ENCODE measurements at regions not wholly inside any gene's neighbourhood (a gene's known extent, or its start where the extent isn't known, plus 50 kb on each side); places are given as distances from the start of the nearest gene placed in this dataset.

DNA sequence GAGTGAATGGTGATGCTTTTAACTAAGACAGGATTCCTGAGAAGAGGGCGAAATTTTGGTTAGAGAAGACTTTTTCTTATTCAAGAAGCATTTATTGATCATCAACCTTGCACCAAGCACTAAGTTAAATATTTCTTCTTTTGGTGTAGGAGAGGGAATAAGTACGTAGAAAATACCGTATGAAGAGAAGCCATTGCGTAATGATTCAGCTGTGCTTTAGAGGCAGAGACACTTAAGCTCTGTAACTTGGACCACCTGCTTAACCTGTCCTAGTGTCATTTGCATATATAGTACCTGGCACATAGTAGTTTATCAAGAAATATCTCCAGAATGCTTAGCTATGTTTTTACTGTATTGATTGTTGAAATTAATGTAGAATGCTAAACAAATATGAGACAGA lies 430.9 kb upstream of the ZNF608 start:
- H3K9me3 ChIP-seq (ENCODE audit: control insufficient read depth, low read length), result no peaks in the 10 kb centered on the region
- H3K4me3 ChIP-seq (ENCODE audit: low read length), result no peak overlapping the region
- no peaks in the 10 kb centered on the region for H3K27me3 ChIP-seq (ENCODE audit: control insufficient read depth, insufficient read depth, low read length, poor library complexity, severe bottlenecking)
- peaks cover 11% of the 10 kb centered on the region for H3K4me1 Mint-ChIP-seq
- no peaks in the 10 kb centered on the region for H3K36me3 ChIP-seq (ENCODE audit: control insufficient read depth, insufficient read depth, low read length)
- DNase-seq, result no peak
- WGBS, 2 experiments (ENCODE audit: insufficient coverage in 1 of 2, insufficient read length in 1 of 2), result 95% methylated on average over 4 of the region's 4 CpGs; no CpG with 5 or more reads in 1 of the 2 experiments
- no peak overlapping the region for H3K4me3 Mint-ChIP-seq
- H3K36me3 Mint-ChIP-seq (ENCODE audit: low read depth), result no peaks in the 10 kb centered on the region
- no peak overlapping the region for H3K27ac ChIP-seq (ENCODE audit: low read depth, low read length)
- TF ChIP-seq, protein P1, sequence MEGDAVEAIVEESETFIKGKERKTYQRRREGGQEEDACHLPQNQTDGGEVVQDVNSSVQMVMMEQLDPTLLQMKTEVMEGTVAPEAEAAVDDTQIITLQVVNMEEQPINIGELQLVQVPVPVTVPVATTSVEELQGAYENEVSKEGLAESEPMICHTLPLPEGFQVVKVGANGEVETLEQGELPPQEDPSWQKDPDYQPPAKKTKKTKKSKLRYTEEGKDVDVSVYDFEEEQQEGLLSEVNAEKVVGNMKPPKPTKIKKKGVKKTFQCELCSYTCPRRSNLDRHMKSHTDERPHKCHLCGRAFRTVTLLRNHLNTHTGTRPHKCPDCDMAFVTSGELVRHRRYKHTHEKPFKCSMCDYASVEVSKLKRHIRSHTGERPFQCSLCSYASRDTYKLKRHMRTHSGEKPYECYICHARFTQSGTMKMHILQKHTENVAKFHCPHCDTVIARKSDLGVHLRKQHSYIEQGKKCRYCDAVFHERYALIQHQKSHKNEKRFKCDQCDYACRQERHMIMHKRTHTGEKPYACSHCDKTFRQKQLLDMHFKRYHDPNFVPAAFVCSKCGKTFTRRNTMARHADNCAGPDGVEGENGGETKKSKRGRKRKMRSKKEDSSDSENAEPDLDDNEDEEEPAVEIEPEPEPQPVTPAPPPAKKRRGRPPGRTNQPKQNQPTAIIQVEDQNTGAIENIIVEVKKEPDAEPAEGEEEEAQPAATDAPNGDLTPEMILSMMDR (conservative IDR thresholded peaks at IDR 0.05), result no peak
- H3K9ac ChIP-seq (ENCODE audit: extremely low read depth, low read length, poor library complexity, severe bottlenecking), result no peak overlapping the region
- peaks cover 5% of the 10 kb centered on the region for H3K9me3 Mint-ChIP-seq
- peaks cover 8% of the 10 kb centered on the region for H3K4me1 ChIP-seq (ENCODE audit: control insufficient read depth, insufficient read depth, low read length)
- no peaks in the 10 kb centered on the region for H3K27me3 Mint-ChIP-seq (ENCODE audit: insufficient read depth)
- H3K27ac Mint-ChIP-seq, result no peak overlapping the region

GRCh38 chr5:125179612-125180011 lies 433.2 kb upstream of the ZNF608 start:
- peaks cover 5% of the 10 kb centered on the region for H3K9me3 Mint-ChIP-seq
- peaks cover 4% of the 10 kb centered on the region for H3K4me1 Mint-ChIP-seq
- no peaks in the 10 kb centered on the region for H3K27me3 ChIP-seq (ENCODE audit: control insufficient read depth, insufficient read depth, low read length, poor library complexity, severe bottlenecking)
- H3K9me3 ChIP-seq (ENCODE audit: control insufficient read depth, low read length), result no peaks in the 10 kb centered on the region
- H3K27ac ChIP-seq (ENCODE audit: low read depth, low read length), result no peak overlapping the region
- H3K27me3 Mint-ChIP-seq (ENCODE audit: insufficient read depth), result no peaks in the 10 kb centered on the region
- H3K27ac Mint-ChIP-seq, result no peak overlapping the region
- H3K36me3 ChIP-seq (ENCODE audit: control insufficient read depth, insufficient read depth, low read length), result no peaks in the 10 kb centered on the region
- no peak overlapping the region for H3K4me3 Mint-ChIP-seq
- H3K4me3 ChIP-seq (ENCODE audit: low read length), result no peak overlapping the region
- TF ChIP-seq, protein P1 (conservative IDR thresholded peaks at IDR 0.05), result no peak
- H3K4me1 ChIP-seq (ENCODE audit: control insufficient read depth, insufficient read depth, low read length), result peaks cover 3% of the 10 kb centered on the region
- H3K36me3 Mint-ChIP-seq (ENCODE audit: low read depth), result no peaks in the 10 kb centered on the region
- H3K9ac ChIP-seq (ENCODE audit: extremely low read depth, low read length, poor library complexity, severe bottlenecking), result no peak overlapping the region
- DNase-seq, result no peak

DNA sequence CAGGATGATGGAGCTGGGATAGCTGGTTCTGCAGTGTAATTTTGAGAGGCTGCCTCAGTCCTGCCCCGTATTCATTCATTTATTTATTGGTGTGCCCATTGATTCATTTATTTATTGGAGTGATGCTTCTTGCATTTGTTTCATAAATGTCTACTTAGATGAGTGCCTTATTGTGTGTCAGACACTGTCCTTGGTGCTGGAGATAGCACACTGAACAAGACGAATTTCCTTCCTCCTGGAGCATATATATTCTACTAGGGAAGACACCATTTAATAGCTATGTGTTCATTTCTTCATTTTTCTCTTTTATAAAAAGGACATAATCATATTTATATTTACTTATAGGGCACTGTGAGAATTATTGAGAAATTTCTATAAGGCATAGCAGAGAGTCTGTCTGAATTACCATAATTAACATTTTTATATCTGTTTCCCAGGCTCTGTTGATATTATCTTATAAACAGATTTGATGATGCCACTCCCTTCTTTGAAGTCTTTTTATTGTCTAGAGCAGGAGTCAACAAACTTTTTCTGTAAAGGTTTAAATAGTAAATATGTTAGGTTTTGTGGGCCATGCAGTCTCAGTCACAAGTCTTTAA lies 433.9 kb upstream of the ZNF608 start:
- Histone ChIP-seq H3K36me3 (ENCODE audit: control insufficient read depth, insufficient read depth, low read length) (no peaks in the 10 kb centered on the region), H3K4me3 (ENCODE audit: low read length) (no peak overlapping the region), H3K9me3 (ENCODE audit: control insufficient read depth, low read length) (no peaks in the 10 kb centered on the region), H3K4me1 (ENCODE audit: control insufficient read depth, insufficient read depth, low read length) (peaks cover 3% of the 10 kb centered on the region), H3K27ac (ENCODE audit: low read depth, low read length) (no peak overlapping the region), H3K9ac (ENCODE audit: extremely low read depth, low read length, poor library complexity, severe bottlenecking) (no peak overlapping the region), H3K27me3 (ENCODE audit: control insufficient read depth, insufficient read depth, low read length, poor library complexity, severe bottlenecking) (no peaks in the 10 kb centered on the region)
- DNase-seq, result no peak
- TF ChIP-seq, protein P1 (conservative IDR thresholded peaks at IDR 0.05), result no peak
- Mint-ChIP-seq H3K4me3 (no peak overlapping the region), H3K4me1 (peaks cover 4% of the 10 kb centered on the region), H3K27ac (no peak overlapping the region), H3K27me3 (ENCODE audit: insufficient read depth) (no peaks in the 10 kb centered on the region), H3K36me3 (ENCODE audit: low read depth) (no peaks in the 10 kb centered on the region), H3K9me3 (peaks cover 5% of the 10 kb centered on the region)
- WGBS, 2 experiments (ENCODE audit: insufficient coverage in 1 of 2, insufficient read length in 1 of 2), result 100% methylated on average over 2 of the region's 2 CpGs; no CpG with 5 or more reads in 1 of the 2 experiments
